ENCODE measurements at regions not wholly inside any gene's neighbourhood (a gene's known extent, or its start where the extent isn't known, plus 50 kb on each side); places are given as distances from the start of the nearest gene placed in this dataset.

- no peak overlapping the region for H3K27ac ChIP-seq (ENCODE audit: low read length)
- no peaks in the 10 kb centered on the region for H3K36me3 ChIP-seq (ENCODE audit: control insufficient read depth in 2 of 2, insufficient read depth in 2 of 2, low read length in 2 of 2)
- H3K27me3 ChIP-seq (ENCODE audit: control insufficient read depth in 1 of 2, insufficient read depth in 2 of 2, low read length in 2 of 2) = no peaks in the 10 kb centered on the region
- H3K4me3 ChIP-seq (ENCODE audit: low read length in 2 of 2) = no peak overlapping the region
- H3K9ac ChIP-seq (ENCODE audit: low read length in 2 of 2) = no peak overlapping the region
- no peaks in the 10 kb centered on the region for H3K9me3 ChIP-seq (ENCODE audit: control insufficient read depth in 2 of 2, low read length in 2 of 2)
- H3K4me1 ChIP-seq (ENCODE audit: control insufficient read depth, insufficient read depth, low read length) = peaks cover 16% of the 10 kb centered on the region
These were observed 121.6 kb upstream of the IRF2BP2 start for GRCh38 chr1:234731569-234732085.

GRCh38 chr1:234730770-234731568 is 121.0 kb upstream of the IRF2BP2 start:
- Histone ChIP-seq H3K9me3 (ENCODE audit: control insufficient read depth in 2 of 2, low read length in 2 of 2) (no peaks in the 10 kb centered on the region), H3K4me1 (ENCODE audit: control insufficient read depth, insufficient read depth, low read length) (peaks cover 22% of the 10 kb centered on the region), H3K27me3 (ENCODE audit: control insufficient read depth in 1 of 2, insufficient read depth in 2 of 2, low read length in 2 of 2) (no peaks in the 10 kb centered on the region), H3K4me3 (ENCODE audit: low read length in 2 of 2) (no peak overlapping the region), H3K9ac (ENCODE audit: low read length in 2 of 2) (no peak overlapping the region), H3K36me3 (ENCODE audit: control insufficient read depth in 2 of 2, insufficient read depth in 2 of 2, low read length in 2 of 2) (no peaks in the 10 kb centered on the region), H3K27ac (ENCODE audit: low read length) (no peak overlapping the region)

GRCh38 chr1:234730475-234730769 is 120.4 kb upstream of the IRF2BP2 start:
- Histone ChIP-seq H3K9ac (ENCODE audit: low read length in 2 of 2) (no peak overlapping the region), H3K27me3 (ENCODE audit: control insufficient read depth in 1 of 2, insufficient read depth in 2 of 2, low read length in 2 of 2) (no peaks in the 10 kb centered on the region), H3K9me3 (ENCODE audit: control insufficient read depth in 2 of 2, low read length in 2 of 2) (no peaks in the 10 kb centered on the region), H3K36me3 (ENCODE audit: control insufficient read depth in 2 of 2, insufficient read depth in 2 of 2, low read length in 2 of 2) (no peaks in the 10 kb centered on the region), H3K27ac (ENCODE audit: low read length) (no peak overlapping the region), H3K4me1 (ENCODE audit: control insufficient read depth, insufficient read depth, low read length) (peaks cover 28% of the 10 kb centered on the region), H3K4me3 (ENCODE audit: low read length in 2 of 2) (no peak overlapping the region)

GRCh38 chr1:234729561-234730474 is 119.8 kb upstream of the IRF2BP2 start:
- Histone ChIP-seq H3K4me3 (ENCODE audit: low read length in 2 of 2) (no peak overlapping the region), H3K27me3 (ENCODE audit: control insufficient read depth in 1 of 2, insufficient read depth in 2 of 2, low read length in 2 of 2) (no peaks in the 10 kb centered on the region), H3K9me3 (ENCODE audit: control insufficient read depth in 2 of 2, low read length in 2 of 2) (no peaks in the 10 kb centered on the region), H3K27ac (ENCODE audit: low read length) (no peak overlapping the region), H3K9ac (ENCODE audit: low read length in 2 of 2) (no peak overlapping the region), H3K4me1 (ENCODE audit: control insufficient read depth, insufficient read depth, low read length) (peaks cover 34% of the 10 kb centered on the region), H3K36me3 (ENCODE audit: control insufficient read depth in 2 of 2, insufficient read depth in 2 of 2, low read length in 2 of 2) (no peaks in the 10 kb centered on the region)

- Histone ChIP-seq H3K4me3 (ENCODE audit: low read length in 2 of 2) (no peak overlapping the region), H3K4me1 (ENCODE audit: control insufficient read depth, insufficient read depth, low read length) (peaks cover 38% of the 10 kb centered on the region), H3K27me3 (ENCODE audit: control insufficient read depth in 1 of 2, insufficient read depth in 2 of 2, low read length in 2 of 2) (no peaks in the 10 kb centered on the region), H3K27ac (ENCODE audit: low read length) (peak overlapping the region; percentile 100), H3K9me3 (ENCODE audit: control insufficient read depth in 2 of 2, low read length in 2 of 2) (no peaks in the 10 kb centered on the region), H3K36me3 (ENCODE audit: control insufficient read depth in 2 of 2, insufficient read depth in 2 of 2, low read length in 2 of 2) (no peaks in the 10 kb centered on the region), H3K9ac (ENCODE audit: low read length in 2 of 2) (no peak overlapping the region)
These were observed 118.8 kb upstream of the IRF2BP2 start for GRCh38 chr1:234728740-234729139.

GRCh38 chr1:234727018-234727940 is 117.3 kb upstream of the IRF2BP2 start:
- Histone ChIP-seq H3K4me1 (ENCODE audit: control insufficient read depth, insufficient read depth, low read length) (peaks cover 51% of the 10 kb centered on the region), H3K36me3 (ENCODE audit: control insufficient read depth in 2 of 2, insufficient read depth in 2 of 2, low read length in 2 of 2) (no peaks in the 10 kb centered on the region), H3K4me3 (ENCODE audit: low read length in 2 of 2) (no peak overlapping the region), H3K9me3 (ENCODE audit: control insufficient read depth in 2 of 2, low read length in 2 of 2) (no peaks in the 10 kb centered on the region), H3K9ac (ENCODE audit: low read length in 2 of 2) (peak overlapping the region; percentile 7 to 80), H3K27ac (ENCODE audit: low read length) (peak overlapping the region; percentile 100), H3K27me3 (ENCODE audit: control insufficient read depth in 1 of 2, insufficient read depth in 2 of 2, low read length in 2 of 2) (no peaks in the 10 kb centered on the region)

- peak overlapping the region; percentile 100 for H3K27ac ChIP-seq (ENCODE audit: low read length)
- H3K9me3 ChIP-seq (ENCODE audit: control insufficient read depth in 2 of 2, low read length in 2 of 2) = no peaks in the 10 kb centered on the region
- peaks cover 59% of the 10 kb centered on the region for H3K4me1 ChIP-seq (ENCODE audit: control insufficient read depth, insufficient read depth, low read length)
- H3K4me3 ChIP-seq (ENCODE audit: low read length in 2 of 2) = peak overlapping the region; percentile 3 to 15
- peak overlapping the region; percentile 58 to 80 for H3K9ac ChIP-seq (ENCODE audit: low read length in 2 of 2)
- no peaks in the 10 kb centered on the region for H3K36me3 ChIP-seq (ENCODE audit: control insufficient read depth in 2 of 2, insufficient read depth in 2 of 2, low read length in 2 of 2)
- no peaks in the 10 kb centered on the region for H3K27me3 ChIP-seq (ENCODE audit: control insufficient read depth in 1 of 2, insufficient read depth in 2 of 2, low read length in 2 of 2)
These were observed 116.5 kb upstream of the IRF2BP2 start for GRCh38 chr1:234726359-234726943.

GRCh38 chr1:234725177-234726132 is 115.5 kb upstream of the IRF2BP2 start:
- Histone ChIP-seq H3K9ac (ENCODE audit: low read length in 2 of 2) (peak overlapping the region; percentile 80 to 95), H3K4me3 (ENCODE audit: low read length in 2 of 2) (peak overlapping the region; percentile 23 to 63), H3K36me3 (ENCODE audit: control insufficient read depth in 2 of 2, insufficient read depth in 2 of 2, low read length in 2 of 2) (no peaks in the 10 kb centered on the region), H3K4me1 (ENCODE audit: control insufficient read depth, insufficient read depth, low read length) (peaks cover 69% of the 10 kb centered on the region), H3K27me3 (ENCODE audit: control insufficient read depth in 1 of 2, insufficient read depth in 2 of 2, low read length in 2 of 2) (no peaks in the 10 kb centered on the region), H3K9me3 (ENCODE audit: control insufficient read depth in 2 of 2, low read length in 2 of 2) (no peaks in the 10 kb centered on the region), H3K27ac (ENCODE audit: low read length) (peak overlapping the region; percentile 100)

GRCh38 chr1:234724516-234725176 is 114.7 kb upstream of the IRF2BP2 start:
- Histone ChIP-seq H3K4me3 (ENCODE audit: low read length in 2 of 2) (peak overlapping the region; percentile 23 to 63), H3K9me3 (ENCODE audit: control insufficient read depth in 2 of 2, low read length in 2 of 2) (no peaks in the 10 kb centered on the region), H3K9ac (ENCODE audit: low read length in 2 of 2) (peak overlapping the region; percentile 80 to 95), H3K4me1 (ENCODE audit: control insufficient read depth, insufficient read depth, low read length) (peaks cover 72% of the 10 kb centered on the region), H3K27me3 (ENCODE audit: control insufficient read depth in 1 of 2, insufficient read depth in 2 of 2, low read length in 2 of 2) (no peaks in the 10 kb centered on the region), H3K27ac (ENCODE audit: low read length) (peak overlapping the region; percentile 100), H3K36me3 (ENCODE audit: control insufficient read depth in 2 of 2, insufficient read depth in 2 of 2, low read length in 2 of 2) (no peaks in the 10 kb centered on the region)
